PC-3 (cell line): ENCODE measurements at regions not wholly inside any gene's neighbourhood (a gene's known extent, or its start where the extent isn't known, plus 50 kb on each side); places are given as distances from the start of the nearest gene placed in this dataset.

Source experiments
- ATAC-seq: fragments of 200-7000 bp; cut with Tn5 transposase; 2 replicates; pipeline ENCODE4 v1.9.1; 2020; ENCODE audit warnings: mild to moderate bottlenecking, moderate library complexity
- BruUV-seq: library from RNA; stranded (reverse); fragments of 400-500 nt; replicated peaks from 2 replicates; lab custom pipeline; 2021; lab: Mats Ljungman, UMichigan
- CTCF ChIA-PET: fragments of 300-600 bp; sonication (Branson Sonifier 250); formaldehyde crosslinking; loops from one replicate; lab custom pipeline; 2022; ENCODE audit warnings: antibody characterized with exemption; lab: Charles Lee
- POLR2A ChIA-PET: fragments of 300-600 bp; sonication (Branson Sonifier 250); formaldehyde crosslinking; loops from one replicate; lab custom pipeline; 2022; ENCODE audit warnings: antibody characterized with exemption; ENCODE audit not compliant: unreplicated experiment; lab: Charles Lee
- DNase-seq: peaks from one replicate; pipeline ENCODE4 v3.0.0-alpha.2; 2015
- H2AFZ ChIP-seq: fragments of 300-600 bp; sonication (generic); 2 replicates; pipeline ENCODE4 v1.6.0; 2016; ENCODE audit warnings: antibody characterized with exemption, low read length
- H3F3A ChIP-seq: fragments of 300-600 bp; sonication (generic); one replicate; pipeline ENCODE4 v1.6.0; 2017; ENCODE audit warnings: antibody characterized with exemption, low read length, control low read depth, mild to moderate bottlenecking; ENCODE audit not compliant: unreplicated experiment
- H3K27ac ChIP-seq: fragments of 300-600 bp; sonication (generic); 2 replicates; pipeline ENCODE4 v1.5.1; 2016; ENCODE audit warnings: mild to moderate bottlenecking, low read length
- H3K27me3 ChIP-seq: fragments of 300-600 bp; sonication (generic); 2 replicates; pipeline ENCODE4 v1.6.1; 2016; ENCODE audit warnings: low read length, mixed read lengths
- H3K36me3 ChIP-seq: fragments of 300-600 bp; sonication (generic); 2 replicates; pipeline ENCODE4 v1.6.1; 2016; ENCODE audit warnings: low read depth, mixed run types, low read length, mixed read lengths
- H3K4me1 ChIP-seq: fragments of 300-600 bp; sonication (generic); 2 replicates; pipeline ENCODE4 v1.5.1; 2016; ENCODE audit warnings: low read length; ENCODE audit not compliant: insufficient read depth
- H3K4me2 ChIP-seq: fragments of 300-600 bp; sonication (generic); 2 replicates; pipeline ENCODE4 v1.6.0; 2016; ENCODE audit warnings: low read length
- H3K4me3 ChIP-seq: fragments of 300-600 bp; sonication (generic); 2 replicates; pipeline ENCODE4 v1.5.1; 2016; ENCODE audit warnings: mild to moderate bottlenecking, low read length, mixed read lengths
- H3K79me2 ChIP-seq: fragments of 300-600 bp; sonication (generic); 2 replicates; pipeline ENCODE4 v1.6.1; 2017; ENCODE audit warnings: low read length, mixed read lengths
- H3K9ac ChIP-seq: fragments of 300-600 bp; sonication (generic); 2 replicates; pipeline ENCODE4 v1.6.0; 2016; ENCODE audit warnings: mild to moderate bottlenecking, low read length
- H3K9me2 ChIP-seq: fragments of 300-600 bp; sonication (generic); replicated peaks from 2 replicates; pipeline ENCODE4 v1.6.1; 2016; ENCODE audit warnings: mixed run types, low read length, mixed read lengths
- H3K9me3 ChIP-seq: fragments of 300-600 bp; sonication (generic); 2 replicates; pipeline ENCODE4 v1.6.1; 2016; ENCODE audit warnings: low read length, mixed read lengths
- H4K20me1 ChIP-seq: fragments of 300-600 bp; sonication (generic); 2 replicates; pipeline ENCODE4 v1.6.1; 2016; ENCODE audit warnings: low read length, mixed read lengths
- EZH2 ChIP-seq: fragments of 300-600 bp; sonication (generic); IDR thresholded peaks from one replicate; pipeline ENCODE4 v1.6.1; 2017; ENCODE audit warnings: antibody characterized with exemption, mild to moderate bottlenecking, low read length; ENCODE audit not compliant: unreplicated experiment
- EZH2phosphoT487 ChIP-seq: fragments of 300-600 bp; sonication (generic); IDR thresholded peaks from 2 replicates; pipeline ENCODE4 v1.6.1; 2018; ENCODE audit warnings: mild to moderate bottlenecking, antibody characterized with exemption, low read length, borderline replicate concordance
- intact Hi-C: fragments of 100-400 bp; cut with micrococcal nuclease; formaldehyde crosslinking; loops from 2 replicates; pipeline ENCODE4 v1.9.0; 2023
- TF ChIP-seq, protein P1 (sequence below): fragments of 300-600 bp; sonication (generic); conservative IDR thresholded peaks from 2 replicates; pipeline ENCODE4 v1.5.1; 2017; ENCODE audit warnings: antibody characterized with exemption, low read depth, mild to moderate bottlenecking, low read length

DNA sequence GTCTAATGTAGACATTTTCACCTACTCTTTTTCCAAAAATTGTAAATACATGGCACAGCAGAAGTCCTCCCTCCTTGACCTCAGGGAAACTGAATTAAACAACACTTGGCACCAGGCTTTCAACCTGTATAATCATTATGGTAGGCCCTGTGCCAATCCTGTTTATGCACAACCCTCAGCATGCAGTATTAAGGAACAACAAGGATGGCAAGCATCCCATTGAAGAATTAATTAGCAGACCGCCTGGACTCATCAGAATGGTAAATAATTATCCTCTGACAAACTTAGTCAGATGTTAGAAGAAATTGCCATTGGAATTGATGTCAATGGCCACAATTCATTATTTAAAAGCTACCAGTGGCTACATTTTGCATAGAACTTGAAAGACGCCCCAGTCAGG is 66.3 kb upstream of the GALNT5 start:
- no peak overlapping the region for H3K27ac ChIP-seq

DNA sequence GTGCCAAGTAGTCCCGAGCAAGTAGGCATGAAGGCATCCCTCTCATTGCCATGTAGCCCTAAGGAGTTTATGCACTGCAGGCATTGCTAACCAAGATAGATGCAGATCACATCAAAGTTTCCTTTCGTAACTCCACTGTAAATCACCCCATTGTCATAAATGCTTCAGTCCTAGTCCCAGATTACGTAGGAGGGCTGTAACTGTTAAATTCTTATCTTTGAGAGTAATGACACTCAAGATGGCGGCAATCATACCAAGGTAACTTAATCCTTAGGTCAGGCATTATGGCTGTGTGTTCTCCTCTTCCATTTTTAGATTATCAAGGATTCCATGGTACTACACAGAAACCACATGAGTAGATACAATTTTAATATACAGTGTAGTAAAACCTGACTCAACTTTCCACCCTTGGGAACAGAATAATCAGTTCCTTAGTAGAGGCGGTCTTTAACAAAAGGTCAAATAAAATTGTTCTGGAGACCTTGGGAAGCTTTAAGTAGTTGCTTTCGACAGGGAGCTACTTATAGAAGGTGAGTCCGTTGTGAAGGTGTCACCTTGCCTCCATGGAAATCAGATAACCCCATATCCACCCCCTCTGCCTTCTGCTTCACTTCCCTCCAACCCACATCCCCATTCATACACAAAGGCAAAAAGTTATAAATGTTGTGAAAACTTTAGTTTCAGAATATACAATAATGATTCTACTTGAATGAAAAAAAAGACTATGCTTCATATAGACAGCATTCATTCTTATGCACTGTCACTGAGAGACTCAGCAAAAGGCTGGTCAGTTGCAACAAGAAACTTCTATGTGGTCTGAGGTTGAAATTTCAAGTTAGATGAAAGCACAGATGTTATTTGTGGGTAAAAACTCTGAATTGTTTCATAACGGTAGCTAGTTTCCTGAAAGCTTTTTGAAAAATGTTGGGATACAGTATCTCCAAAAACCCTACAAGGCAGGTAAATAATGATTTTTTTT is 64.8 kb upstream of the GALNT5 start:
- DNase-seq (no peak), ATAC-seq (no peak)
- ChIA-PET POLR2A (no interaction called here), CTCF (interaction anchor here (1.8 kb wide), 1 partner anchor 136 kb away, joined by 10 read pairs; no protein-coding TSS in a partner anchor)
- Histone ChIP-seq H3K36me3 (no peaks in the 10 kb centered on the region), H3K79me2 (no peaks in the 10 kb centered on the region), H3K27ac (no peak overlapping the region), H3K9me2 (no peaks in the 10 kb centered on the region), H3K9ac (no peak overlapping the region), H3K4me1 (no peaks in the 10 kb centered on the region), H3K4me3 (no peak overlapping the region), H3K4me2 (no peak overlapping the region), H2AFZ (no peak overlapping the region), H4K20me1 (no peaks in the 10 kb centered on the region), H3F3A (no peaks in the 10 kb centered on the region), H3K27me3 (no peaks in the 10 kb centered on the region), H3K9me3 (no peaks in the 10 kb centered on the region)
- no TSS peak for BruUV-seq
- TF ChIP-seq, protein P1, sequence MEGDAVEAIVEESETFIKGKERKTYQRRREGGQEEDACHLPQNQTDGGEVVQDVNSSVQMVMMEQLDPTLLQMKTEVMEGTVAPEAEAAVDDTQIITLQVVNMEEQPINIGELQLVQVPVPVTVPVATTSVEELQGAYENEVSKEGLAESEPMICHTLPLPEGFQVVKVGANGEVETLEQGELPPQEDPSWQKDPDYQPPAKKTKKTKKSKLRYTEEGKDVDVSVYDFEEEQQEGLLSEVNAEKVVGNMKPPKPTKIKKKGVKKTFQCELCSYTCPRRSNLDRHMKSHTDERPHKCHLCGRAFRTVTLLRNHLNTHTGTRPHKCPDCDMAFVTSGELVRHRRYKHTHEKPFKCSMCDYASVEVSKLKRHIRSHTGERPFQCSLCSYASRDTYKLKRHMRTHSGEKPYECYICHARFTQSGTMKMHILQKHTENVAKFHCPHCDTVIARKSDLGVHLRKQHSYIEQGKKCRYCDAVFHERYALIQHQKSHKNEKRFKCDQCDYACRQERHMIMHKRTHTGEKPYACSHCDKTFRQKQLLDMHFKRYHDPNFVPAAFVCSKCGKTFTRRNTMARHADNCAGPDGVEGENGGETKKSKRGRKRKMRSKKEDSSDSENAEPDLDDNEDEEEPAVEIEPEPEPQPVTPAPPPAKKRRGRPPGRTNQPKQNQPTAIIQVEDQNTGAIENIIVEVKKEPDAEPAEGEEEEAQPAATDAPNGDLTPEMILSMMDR, result no peak
- TF ChIP-seq EZH2phosphoT487 (no peak), EZH2 (no peak)
- intact Hi-C loops, result loop anchor here (5.0 to 10.0 kb wide), 4 partner anchors 112 to 1478 kb away; no protein-coding TSS in a partner anchor

More for the DNA sequence above, 66.3 kb upstream of the GALNT5 start:
- H4K20me1 ChIP-seq, result no peaks in the 10 kb centered on the region
- no peaks in the 10 kb centered on the region for H3K79me2 ChIP-seq
- H3K36me3 ChIP-seq, result no peaks in the 10 kb centered on the region
- H3K4me1 ChIP-seq, result no peaks in the 10 kb centered on the region
- POLR2A ChIA-PET, result no interaction called here
- H2AFZ ChIP-seq, result no peak overlapping the region
- no peak for DNase-seq
- no peaks in the 10 kb centered on the region for H3K9me3 ChIP-seq
- TF ChIP-seq, protein P1, result no peak
- TF ChIP-seq EZH2phosphoT487 (no peak), EZH2 (no peak)
- CTCF ChIA-PET, result no interaction called here
- H3K27me3 ChIP-seq, result no peaks in the 10 kb centered on the region
- ATAC-seq, result no peak
- intact Hi-C loops, result loop anchor here (5.0 to 10.0 kb wide), 4 partner anchors 114 to 1476 kb away; no protein-coding TSS in a partner anchor
- no peak overlapping the region for H3K4me2 ChIP-seq
- no peak overlapping the region for H3K4me3 ChIP-seq
- H3F3A ChIP-seq, result no peaks in the 10 kb centered on the region
- H3K9ac ChIP-seq, result no peak overlapping the region
- no peaks in the 10 kb centered on the region for H3K9me2 ChIP-seq
- BruUV-seq, result no TSS peak
